Stimulated activated naive CD8-positive, alpha-beta T cell treated with anti-CD3 and anti-CD28 coated beads, Interleukin-15, Interleukin-2, amounts not matched to agents 100 ng/mL and 50 ng/mL, for 24 hours (primary cell): ENCODE measurements at regions not wholly inside any gene's neighbourhood (a gene's known extent, or its start where the extent isn't known, plus 50 kb on each side); places are given as distances from the start of the nearest gene placed in this dataset.

Experiments
- H3K27ac Mint-ChIP-seq: one replicate; pipeline ENCODE4 v1.8.0; 2021; ENCODE audit warnings: mild to moderate bottlenecking, mixed read lengths
- H3K27me3 Mint-ChIP-seq: one replicate; pipeline ENCODE4 v1.8.0; 2021; ENCODE audit warnings: mixed read lengths
- H3K36me3 Mint-ChIP-seq: one replicate; pipeline ENCODE4 v1.8.0; 2021; ENCODE audit warnings: low read depth, mixed read lengths
- H3K4me1 Mint-ChIP-seq: one replicate; pipeline ENCODE4 v1.8.0; 2021; ENCODE audit warnings: low read depth, mixed read lengths
- H3K4me3 Mint-ChIP-seq: one replicate; pipeline ENCODE4 v1.8.0; 2021; ENCODE audit warnings: mild to moderate bottlenecking, mixed read lengths
- H3K9me3 Mint-ChIP-seq: one replicate; pipeline ENCODE4 v1.8.0; 2021; ENCODE audit warnings: mixed read lengths

DNA sequence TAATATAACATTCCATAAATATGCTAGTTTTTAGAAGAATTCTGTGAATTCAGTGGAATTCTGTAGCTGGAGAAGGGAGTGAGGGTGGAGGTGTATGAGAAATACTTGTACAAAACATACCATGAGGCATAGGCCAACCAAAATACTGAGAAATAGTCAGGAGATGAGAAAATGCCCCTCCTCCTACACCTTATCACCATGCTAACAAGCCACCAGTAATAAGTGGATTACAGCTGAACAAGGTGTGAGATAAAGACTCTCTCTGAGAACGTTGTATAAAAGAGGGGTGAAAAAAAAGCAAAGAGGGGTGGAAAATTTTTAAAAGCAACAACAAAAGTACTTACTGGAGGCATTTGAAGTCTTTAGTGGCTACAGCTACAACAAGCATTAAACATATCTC, 90.4 kb upstream of the IGFBP3 start:
- peaks cover under 1% of the 10 kb centered on the region for H3K9me3 Mint-ChIP-seq
- no peaks in the 10 kb centered on the region for H3K4me1 Mint-ChIP-seq
- H3K27me3 Mint-ChIP-seq: no peaks in the 10 kb centered on the region
- no peak overlapping the region for H3K27ac Mint-ChIP-seq
- H3K36me3 Mint-ChIP-seq: no peaks in the 10 kb centered on the region
- no peak overlapping the region for H3K4me3 Mint-ChIP-seq

DNA sequence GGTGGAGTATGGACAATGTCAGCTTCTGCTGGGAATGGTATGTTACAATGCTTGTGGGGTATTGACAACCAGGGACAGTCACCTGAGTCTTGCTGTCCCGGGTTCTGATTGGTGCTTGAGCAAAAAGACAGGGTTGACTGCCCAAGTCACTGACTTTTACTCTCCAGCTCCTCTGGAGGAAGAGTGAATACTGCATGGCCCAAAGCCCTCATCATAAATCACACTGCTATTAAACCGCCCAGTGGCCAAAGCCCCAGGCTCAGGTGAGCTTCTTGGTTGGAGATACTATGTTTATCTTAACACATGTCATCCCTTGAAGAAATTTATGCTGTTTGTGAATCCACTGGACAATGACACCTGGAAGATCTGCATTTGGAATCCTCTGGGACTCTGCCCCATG, 90.0 kb upstream of the IGFBP3 start:
- no peaks in the 10 kb centered on the region for H3K4me1 Mint-ChIP-seq
- no peaks in the 10 kb centered on the region for H3K36me3 Mint-ChIP-seq
- H3K9me3 Mint-ChIP-seq: no peaks in the 10 kb centered on the region
- no peak overlapping the region for H3K4me3 Mint-ChIP-seq
- H3K27ac Mint-ChIP-seq: no peak overlapping the region
- H3K27me3 Mint-ChIP-seq: no peaks in the 10 kb centered on the region

DNA sequence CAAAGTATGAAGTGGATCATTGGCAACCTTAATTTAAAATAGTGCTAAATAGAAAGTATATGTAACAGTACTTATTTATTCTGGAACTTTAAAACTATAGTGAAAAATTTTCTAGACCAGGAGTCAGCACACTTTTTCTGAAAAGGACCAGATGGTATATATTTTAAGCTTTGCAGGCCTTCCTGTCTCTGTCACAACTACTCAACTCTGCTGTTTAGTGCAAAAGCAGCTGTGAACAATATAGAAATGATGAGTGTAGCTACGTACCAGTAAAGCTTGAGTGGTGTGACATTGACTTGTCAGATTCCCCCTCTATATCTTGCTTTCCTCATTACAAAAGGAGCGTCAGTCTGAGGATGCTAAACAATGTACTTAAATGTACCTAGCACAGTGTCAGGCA, 88.1 kb upstream of the IGFBP3 start:
- no peaks in the 10 kb centered on the region for H3K27me3 Mint-ChIP-seq
- no peaks in the 10 kb centered on the region for H3K4me1 Mint-ChIP-seq
- no peak overlapping the region for H3K4me3 Mint-ChIP-seq
- no peaks in the 10 kb centered on the region for H3K36me3 Mint-ChIP-seq
- H3K27ac Mint-ChIP-seq: no peak overlapping the region
- peaks cover 2% of the 10 kb centered on the region for H3K9me3 Mint-ChIP-seq

DNA sequence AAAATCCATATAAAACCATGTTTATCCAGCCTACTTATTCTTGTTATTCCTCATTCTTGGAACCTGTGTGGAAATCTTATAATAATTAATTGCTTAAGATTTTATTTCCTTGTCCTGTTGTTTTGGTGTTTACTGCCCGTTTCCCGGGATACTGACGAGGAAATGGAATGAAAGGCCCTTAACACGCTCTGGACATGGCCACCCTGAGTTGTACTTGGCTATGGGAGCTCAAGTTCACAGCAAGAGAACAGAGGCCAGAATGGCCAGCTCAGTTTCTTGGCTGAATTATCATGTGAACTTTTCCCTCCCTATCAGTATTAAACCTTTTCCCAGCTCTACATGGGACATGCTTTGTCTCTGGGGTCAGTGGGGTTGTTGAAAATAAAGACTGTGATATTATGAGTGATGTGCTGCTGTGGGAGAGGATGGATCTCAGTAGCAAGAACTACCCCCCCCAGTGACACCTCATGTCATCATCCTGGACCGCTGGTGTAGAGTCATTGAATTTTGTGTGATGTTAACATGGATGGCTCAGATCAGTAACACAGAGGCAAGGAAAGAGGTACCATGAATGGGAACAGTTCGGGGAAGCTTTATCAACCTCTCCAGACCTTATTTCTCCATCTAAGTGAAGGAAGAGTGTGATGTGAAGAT, 87.0 kb upstream of the IGFBP3 start:
- H3K36me3 Mint-ChIP-seq: no peaks in the 10 kb centered on the region

DNA sequence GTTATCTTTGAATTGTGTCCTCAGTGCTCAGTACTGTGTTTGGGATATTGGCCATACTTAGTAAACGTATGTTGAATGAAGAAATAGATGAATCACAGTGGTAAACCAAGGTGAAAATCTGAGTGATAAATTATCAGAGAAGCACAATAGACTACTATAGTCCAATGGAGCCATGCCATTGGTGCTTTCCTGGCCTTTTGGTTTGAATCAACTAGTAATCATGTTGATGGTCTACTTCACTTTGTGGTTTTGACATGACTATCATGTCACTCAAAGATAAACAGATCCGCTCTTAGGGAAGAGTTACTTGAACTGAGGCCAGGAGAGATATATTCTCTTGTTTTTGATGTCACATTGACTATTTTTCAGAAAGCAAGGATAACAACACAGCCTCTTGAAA, 86.1 kb upstream of the IGFBP3 start:
- Mint-ChIP-seq H3K27ac (no peak overlapping the region), H3K27me3 (no peaks in the 10 kb centered on the region), H3K9me3 (peaks cover 13% of the 10 kb centered on the region), H3K4me3 (no peak overlapping the region), H3K36me3 (no peaks in the 10 kb centered on the region), H3K4me1 (no peaks in the 10 kb centered on the region)

More for the DNA sequence above, 87.0 kb upstream of the IGFBP3 start:
- Mint-ChIP-seq H3K9me3 (peaks cover 7% of the 10 kb centered on the region), H3K4me1 (no peaks in the 10 kb centered on the region), H3K4me3 (no peak overlapping the region), H3K27ac (no peak overlapping the region), H3K27me3 (no peaks in the 10 kb centered on the region)

DNA sequence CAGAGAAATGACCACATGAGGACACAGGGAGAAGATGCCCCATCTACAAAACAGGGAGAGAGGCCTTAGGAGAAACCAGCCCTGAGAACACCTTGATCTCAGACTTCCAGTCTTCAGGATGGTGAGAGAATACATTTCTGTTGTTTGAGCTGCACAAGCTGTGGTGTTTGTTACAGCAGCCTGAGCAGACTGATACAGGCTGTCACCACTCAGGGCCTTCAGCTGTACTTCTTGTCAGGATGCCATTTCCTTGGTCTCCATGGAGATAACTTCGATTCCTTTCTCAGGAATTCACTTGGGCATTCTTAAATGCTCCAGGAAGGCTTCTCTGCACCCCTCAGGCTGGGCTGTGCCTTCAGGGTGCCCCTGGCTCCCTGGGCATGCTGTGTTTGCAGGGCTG, 85.7 kb upstream of the IGFBP3 start:
- H3K4me1 Mint-ChIP-seq: no peaks in the 10 kb centered on the region
- no peak overlapping the region for H3K4me3 Mint-ChIP-seq
- no peaks in the 10 kb centered on the region for H3K36me3 Mint-ChIP-seq
- H3K27ac Mint-ChIP-seq: no peak overlapping the region
- no peaks in the 10 kb centered on the region for H3K27me3 Mint-ChIP-seq
- peaks cover 13% of the 10 kb centered on the region for H3K9me3 Mint-ChIP-seq

DNA sequence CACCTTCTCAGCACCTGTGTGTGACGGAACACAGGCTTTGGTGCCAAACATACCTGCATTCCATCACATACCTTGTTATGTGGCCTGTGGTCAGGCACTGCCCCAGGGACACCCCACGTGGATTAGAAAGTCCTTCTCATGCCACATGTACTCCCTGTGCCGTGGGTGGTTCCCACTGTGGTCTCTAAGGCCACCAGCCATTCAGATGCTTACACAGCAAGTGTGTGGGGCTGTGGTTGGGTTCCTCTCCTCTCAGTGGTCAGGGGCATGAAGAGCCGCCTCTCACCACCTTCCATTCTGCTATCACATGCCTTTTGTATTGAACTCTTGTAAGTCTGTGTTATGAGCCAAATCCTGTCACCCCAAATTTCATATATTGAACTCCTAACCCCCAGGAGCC, 85.1 kb upstream of the IGFBP3 start:
- H3K4me3 Mint-ChIP-seq: no peak overlapping the region
- H3K9me3 Mint-ChIP-seq: peaks cover 17% of the 10 kb centered on the region
- H3K36me3 Mint-ChIP-seq: no peaks in the 10 kb centered on the region
- H3K27me3 Mint-ChIP-seq: no peaks in the 10 kb centered on the region
- no peaks in the 10 kb centered on the region for H3K4me1 Mint-ChIP-seq
- no peak overlapping the region for H3K27ac Mint-ChIP-seq

DNA sequence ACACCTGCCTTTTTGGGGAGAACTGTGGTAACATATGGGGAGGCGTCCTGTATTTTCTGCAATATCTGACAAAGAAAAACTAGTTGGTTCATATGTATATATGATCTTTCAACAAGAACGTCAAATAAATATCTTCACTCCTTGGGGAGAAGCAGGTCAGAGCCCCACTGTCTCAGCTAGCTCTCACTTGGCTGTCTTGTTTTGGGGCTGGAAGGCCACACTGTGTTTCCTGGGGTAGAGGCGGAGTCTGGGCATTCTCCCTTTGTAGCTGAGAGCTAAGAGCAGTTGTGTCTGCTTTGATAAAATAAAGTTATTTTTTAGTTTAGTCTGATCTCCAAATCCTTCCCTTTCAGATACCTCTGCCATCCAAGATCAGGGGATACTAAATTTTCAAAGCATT, 83.9 kb upstream of the IGFBP3 start:
- H3K27me3 Mint-ChIP-seq: no peaks in the 10 kb centered on the region
- no peaks in the 10 kb centered on the region for H3K36me3 Mint-ChIP-seq
- no peak overlapping the region for H3K4me3 Mint-ChIP-seq
- H3K9me3 Mint-ChIP-seq: peaks cover 17% of the 10 kb centered on the region
- no peak overlapping the region for H3K27ac Mint-ChIP-seq
- H3K4me1 Mint-ChIP-seq: no peaks in the 10 kb centered on the region

DNA sequence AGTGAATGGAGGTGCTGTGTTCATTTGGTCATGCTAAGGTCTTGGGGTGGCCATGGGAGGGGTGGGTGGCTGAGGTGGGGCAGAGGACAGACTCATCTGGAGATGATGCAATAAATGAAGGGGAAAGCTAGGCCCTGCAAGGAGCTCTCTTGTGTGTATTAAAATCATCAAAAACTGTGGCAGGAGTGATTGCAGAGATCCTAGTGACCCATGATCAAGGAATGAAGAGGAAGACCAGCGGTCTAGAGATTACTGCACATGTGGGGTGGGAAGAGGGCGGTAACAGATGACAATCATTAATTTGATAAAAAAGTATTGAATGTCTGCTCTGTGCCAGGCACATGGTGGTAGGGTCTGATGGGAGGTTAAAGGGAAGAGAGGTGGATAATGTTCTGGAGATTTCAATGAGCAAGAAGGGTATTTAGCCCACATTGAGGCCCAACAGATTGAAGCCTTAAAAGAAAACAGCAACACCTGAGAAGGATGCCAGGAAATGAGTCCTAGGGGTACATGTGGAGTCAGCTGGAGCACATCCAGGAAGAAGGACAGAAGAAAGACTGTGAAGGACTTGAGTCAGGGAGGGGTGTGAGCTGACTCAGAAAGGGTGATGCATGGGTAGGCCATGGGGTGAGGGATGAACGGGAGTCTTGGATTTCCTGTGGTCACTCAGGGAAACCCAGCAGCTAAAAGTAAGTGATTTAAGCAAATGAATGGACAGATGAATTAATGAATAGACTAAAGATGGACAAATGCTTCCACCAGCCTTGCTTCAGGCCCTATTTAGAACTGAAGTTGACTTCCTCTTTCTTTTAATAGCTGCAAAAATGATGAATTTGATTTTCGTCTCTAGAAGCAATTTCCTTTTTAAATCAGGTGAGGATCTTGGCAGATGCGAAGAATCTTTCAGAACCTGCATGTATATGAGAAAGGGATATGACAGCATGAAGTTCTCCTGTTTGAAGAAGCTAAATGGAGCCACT, 83.1 kb upstream of the IGFBP3 start:
- H3K9me3 Mint-ChIP-seq: peaks cover 17% of the 10 kb centered on the region
- no peaks in the 10 kb centered on the region for H3K36me3 Mint-ChIP-seq
- H3K27ac Mint-ChIP-seq: no peak overlapping the region
- H3K4me3 Mint-ChIP-seq: no peak overlapping the region
- H3K27me3 Mint-ChIP-seq: no peaks in the 10 kb centered on the region
- no peaks in the 10 kb centered on the region for H3K4me1 Mint-ChIP-seq

DNA sequence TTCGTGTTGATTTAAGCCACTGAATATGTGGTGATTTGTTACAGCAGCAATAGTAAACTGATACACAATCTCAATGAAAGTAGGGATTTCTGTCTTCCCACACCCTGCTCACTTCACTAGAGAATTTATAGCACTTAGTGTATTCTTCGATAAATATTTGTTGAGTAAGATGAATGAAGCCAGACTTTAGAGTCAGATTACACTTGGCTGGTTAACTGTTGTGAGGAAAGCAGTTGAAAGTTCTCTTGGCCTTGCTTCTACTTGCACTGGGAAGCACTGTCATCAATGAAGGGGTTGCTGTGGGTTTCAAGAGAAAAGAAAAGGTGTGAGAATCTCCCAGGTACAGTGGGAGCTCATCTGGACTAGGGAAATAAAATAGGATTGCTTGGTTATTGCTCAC, 82.1 kb upstream of the IGFBP3 start:
- H3K4me3 Mint-ChIP-seq: no peak overlapping the region
- H3K36me3 Mint-ChIP-seq: no peaks in the 10 kb centered on the region
- no peak overlapping the region for H3K27ac Mint-ChIP-seq
- no peaks in the 10 kb centered on the region for H3K4me1 Mint-ChIP-seq
- peaks cover 17% of the 10 kb centered on the region for H3K9me3 Mint-ChIP-seq
- H3K27me3 Mint-ChIP-seq: no peaks in the 10 kb centered on the region

DNA sequence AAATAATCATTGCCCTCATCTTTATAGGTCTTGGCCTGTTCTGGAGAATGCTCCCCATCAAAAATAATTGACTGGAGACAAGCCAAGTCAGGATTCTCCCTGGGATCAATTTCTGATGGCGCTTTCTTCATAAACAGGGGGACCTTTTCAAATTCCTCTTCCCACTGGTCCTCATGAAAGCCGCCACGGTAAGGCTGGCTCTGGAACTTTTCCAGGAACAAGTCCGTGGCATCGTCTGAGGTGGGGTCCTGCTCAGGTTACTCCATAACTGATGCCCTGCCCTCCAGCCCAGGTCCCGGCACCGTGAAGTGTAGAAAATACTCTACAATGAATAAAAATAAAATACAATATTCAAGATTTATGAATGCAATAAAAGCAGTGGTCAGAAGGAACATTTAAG, 79.4 kb upstream of the IGFBP3 start:
- H3K27me3 Mint-ChIP-seq: no peaks in the 10 kb centered on the region
- no peaks in the 10 kb centered on the region for H3K4me1 Mint-ChIP-seq
- no peak overlapping the region for H3K27ac Mint-ChIP-seq
- H3K4me3 Mint-ChIP-seq: no peak overlapping the region
- peaks cover 33% of the 10 kb centered on the region for H3K9me3 Mint-ChIP-seq
- peaks cover 8% of the 10 kb centered on the region for H3K36me3 Mint-ChIP-seq

DNA sequence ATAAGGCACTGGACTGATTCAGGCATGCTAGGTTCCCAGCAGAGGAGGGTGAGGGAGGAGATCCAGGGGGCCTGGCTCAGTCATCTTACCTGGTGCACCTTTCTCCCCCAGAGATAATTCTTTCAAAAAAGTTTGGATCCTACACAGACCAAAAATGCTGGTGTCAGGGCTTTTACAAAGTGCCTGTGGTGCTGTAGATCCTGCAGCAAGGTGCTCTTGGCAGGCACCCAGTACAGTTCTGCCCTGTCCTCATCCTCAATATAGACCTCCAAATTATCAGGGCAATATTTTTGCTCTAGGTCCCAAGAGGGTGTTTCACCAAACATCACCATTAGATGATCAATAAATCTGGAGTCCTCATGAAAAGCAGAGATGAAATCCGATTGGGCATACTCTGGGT, 78.5 kb upstream of the IGFBP3 start:
- H3K4me1 Mint-ChIP-seq: no peaks in the 10 kb centered on the region
- peaks cover 11% of the 10 kb centered on the region for H3K36me3 Mint-ChIP-seq
- H3K27ac Mint-ChIP-seq: no peak overlapping the region
- H3K4me3 Mint-ChIP-seq: no peak overlapping the region
- H3K9me3 Mint-ChIP-seq: peaks cover 36% of the 10 kb centered on the region
- H3K27me3 Mint-ChIP-seq: no peaks in the 10 kb centered on the region

DNA sequence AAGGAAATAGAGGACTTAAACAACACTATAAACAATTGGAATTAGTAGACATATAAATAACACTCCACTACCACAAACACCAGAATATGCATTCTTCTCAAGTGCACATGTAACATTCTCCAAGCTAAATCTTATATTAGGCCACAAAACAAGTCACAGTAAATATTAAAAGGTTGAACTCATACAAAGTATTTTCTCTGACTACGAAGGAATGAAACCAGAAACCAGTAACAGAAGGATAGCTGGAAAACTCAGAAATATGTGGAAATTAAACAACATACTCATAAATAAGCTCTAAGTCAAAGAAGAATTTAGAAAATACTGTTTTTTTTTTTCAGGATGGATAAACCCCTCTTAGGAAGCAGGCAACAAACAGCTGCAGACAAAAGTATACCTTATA, 77.4 kb upstream of the IGFBP3 start:
- Mint-ChIP-seq H3K4me1 (no peaks in the 10 kb centered on the region), H3K27ac (no peak overlapping the region), H3K27me3 (no peaks in the 10 kb centered on the region), H3K9me3 (peaks cover 41% of the 10 kb centered on the region), H3K36me3 (peaks cover 11% of the 10 kb centered on the region), H3K4me3 (no peak overlapping the region)

DNA sequence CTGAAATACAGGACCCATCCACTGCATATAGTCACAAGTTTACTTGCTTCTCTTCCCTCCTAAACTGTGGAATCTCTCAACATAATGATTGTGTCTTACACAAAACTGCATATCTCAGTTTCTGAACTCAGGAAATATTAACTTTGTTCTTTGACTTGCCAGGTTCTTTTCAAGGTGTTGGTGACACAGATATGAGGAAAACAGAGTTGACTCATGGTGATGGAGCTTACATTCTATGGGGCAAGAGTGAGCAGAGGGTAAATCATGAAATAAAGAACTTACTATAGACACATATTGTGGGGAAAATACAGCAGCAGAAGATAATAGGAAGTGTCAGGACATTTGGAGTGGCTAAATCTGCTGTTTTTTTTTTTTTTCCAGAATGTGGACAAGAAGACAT, 72.5 kb upstream of the IGFBP3 start:
- H3K36me3 Mint-ChIP-seq: peaks cover 11% of the 10 kb centered on the region
- H3K4me3 Mint-ChIP-seq: no peak overlapping the region
- H3K9me3 Mint-ChIP-seq: peaks cover 31% of the 10 kb centered on the region

DNA sequence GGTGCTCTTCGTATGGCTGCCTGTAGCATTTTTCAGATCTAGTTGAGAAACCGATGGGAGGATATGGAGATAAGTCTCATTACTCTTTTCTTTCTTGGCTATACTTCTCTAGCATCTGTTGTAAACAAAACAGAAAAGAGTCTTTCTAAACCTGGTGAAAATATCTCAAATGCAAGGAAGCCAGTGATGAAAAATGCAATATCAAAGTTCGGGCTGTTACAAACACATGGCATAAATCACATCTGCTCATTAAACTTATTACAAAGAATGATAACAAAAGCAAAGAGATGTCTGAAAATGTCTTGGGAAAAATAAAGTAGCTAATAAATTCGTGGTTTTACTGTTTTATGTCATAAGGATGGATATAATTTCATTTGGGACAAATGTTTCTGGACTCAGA, 71.8 kb upstream of the IGFBP3 start:
- Mint-ChIP-seq H3K9me3 (peaks cover 27% of the 10 kb centered on the region), H3K27me3 (no peaks in the 10 kb centered on the region), H3K4me3 (no peak overlapping the region), H3K4me1 (no peaks in the 10 kb centered on the region), H3K36me3 (peaks cover 11% of the 10 kb centered on the region), H3K27ac (no peak overlapping the region)

More for the DNA sequence above, 72.5 kb upstream of the IGFBP3 start:
- no peaks in the 10 kb centered on the region for H3K27me3 Mint-ChIP-seq
- no peak overlapping the region for H3K27ac Mint-ChIP-seq
- H3K4me1 Mint-ChIP-seq: no peaks in the 10 kb centered on the region
